AG08396 (cell line): ENCODE measurements at regions not wholly inside any gene's neighbourhood (a gene's known extent, or its start where the extent isn't known, plus 50 kb on each side); places are given as distances from the start of the nearest gene placed in this dataset.

ENCODE experiments used
- DNase-seq: peaks from one replicate; pipeline ENCODE4 v3.0.0; 2012; ENCODE audit warnings: low spot score, mixed read lengths

DNA sequence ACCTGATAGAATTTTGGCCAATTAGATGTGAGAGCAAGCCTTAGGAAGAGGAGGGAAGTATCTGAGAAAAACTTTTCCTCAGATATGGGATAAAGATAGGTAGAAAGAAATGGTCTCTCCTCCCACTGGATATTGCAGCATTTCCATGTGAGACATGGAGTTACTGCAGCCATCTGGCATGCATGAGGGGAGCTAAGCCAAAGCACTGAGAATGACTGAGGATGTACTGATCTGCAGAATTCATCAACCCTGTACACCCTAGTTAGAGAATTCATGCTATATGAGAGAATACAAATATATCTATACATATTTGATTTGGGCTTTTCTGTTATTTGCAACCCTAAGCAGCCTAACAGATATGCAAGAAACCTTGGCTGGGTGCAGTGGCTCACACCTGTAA is 52.5 kb upstream of the RPL34 start:
- no peak for DNase-seq

DNA sequence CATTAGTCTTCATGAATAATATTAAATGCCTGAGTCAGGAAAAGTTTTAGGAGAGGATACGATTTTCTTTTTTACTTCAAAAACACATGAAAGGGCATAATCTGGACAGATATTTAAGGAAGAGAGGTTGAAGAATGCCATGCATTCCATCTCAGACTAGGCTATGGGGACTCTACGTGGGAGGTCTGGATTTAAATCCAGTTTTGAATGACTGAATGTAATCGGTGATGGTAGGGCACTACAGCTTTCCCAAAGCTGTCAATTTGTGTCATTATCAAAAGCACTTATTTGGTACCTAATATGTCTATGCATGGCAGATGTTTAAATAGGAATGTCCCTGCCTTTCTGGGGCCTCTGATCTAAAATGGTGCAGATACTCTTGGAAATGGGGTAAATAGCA is 59.3 kb upstream of the RPL34 start:
- DNase-seq: no peak

DNA sequence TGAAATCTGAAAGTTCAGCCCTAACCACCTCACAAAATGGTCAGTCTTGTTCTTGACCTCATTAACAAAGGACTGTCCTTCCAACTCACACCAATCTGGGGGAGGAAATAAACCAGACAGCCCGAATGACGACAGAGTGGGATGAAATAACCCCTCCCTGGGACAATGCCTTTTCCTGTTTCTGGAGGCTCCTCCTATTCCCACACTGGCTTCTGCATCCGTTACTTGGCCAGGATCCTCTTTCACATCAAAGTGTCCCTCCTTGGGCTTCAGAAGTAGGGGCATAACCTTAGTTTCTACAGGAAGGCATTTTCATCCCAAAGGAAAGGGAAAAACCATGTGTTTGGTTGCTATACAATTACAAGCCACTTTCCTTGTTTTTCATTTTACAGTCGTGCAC is 59.8 kb upstream of the RPL34 start:
- no peak for DNase-seq

DNA sequence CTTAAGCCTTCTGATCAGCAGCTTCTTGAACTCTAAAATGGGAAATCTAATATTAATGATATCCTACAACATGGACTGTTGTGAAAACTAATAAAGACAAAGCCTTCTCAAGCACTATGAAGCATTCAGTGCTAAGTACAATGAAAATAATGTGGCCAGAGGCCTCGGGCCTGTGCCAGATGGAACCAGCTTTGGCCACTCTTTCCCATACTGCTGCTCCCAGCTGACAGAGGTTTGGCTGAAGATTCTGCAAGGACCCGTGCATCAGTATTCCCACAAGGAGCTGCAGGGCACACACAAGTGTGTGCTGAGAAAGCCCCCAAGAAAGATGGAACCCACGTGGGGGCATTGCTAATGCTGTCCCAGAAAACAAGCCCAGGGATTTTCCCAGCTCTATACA is 60.5 kb upstream of the RPL34 start:
- DNase-seq: no peak

DNA sequence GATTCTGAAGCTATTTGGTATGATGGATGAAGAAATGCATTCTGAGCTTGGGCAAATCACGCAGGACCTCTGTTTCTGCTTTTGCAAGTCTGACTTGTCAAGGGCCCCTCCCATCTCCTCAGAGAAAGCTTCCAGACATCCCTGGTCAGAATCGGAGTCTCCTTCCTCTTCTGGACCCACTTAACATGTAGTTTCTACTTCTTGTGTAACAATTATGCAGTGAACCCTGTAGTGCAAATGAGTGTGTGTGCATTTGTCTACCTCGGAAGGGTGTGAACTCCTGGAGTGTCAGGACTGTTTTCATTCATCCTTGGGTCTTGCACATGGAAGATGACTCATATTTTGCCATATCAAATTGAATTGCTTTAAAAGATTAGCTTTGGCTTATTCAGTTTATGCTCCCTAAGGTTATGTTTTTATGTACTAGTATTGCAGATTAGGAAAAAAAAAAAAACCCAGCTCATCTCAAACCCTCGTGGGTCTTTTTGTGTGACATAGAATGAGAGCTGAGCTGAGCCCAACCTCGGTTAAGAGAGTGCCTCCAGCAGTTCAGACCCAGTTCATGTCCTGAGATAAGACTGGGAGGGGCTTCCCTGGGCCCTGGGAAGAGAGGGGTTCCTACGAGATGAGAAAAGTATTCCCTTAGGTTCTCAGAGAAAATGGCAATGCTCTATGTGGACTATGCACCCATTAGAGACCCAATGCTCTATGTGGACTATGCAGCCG is 61.1 kb upstream of the RPL34 start:
- DNase-seq: no peak

DNA sequence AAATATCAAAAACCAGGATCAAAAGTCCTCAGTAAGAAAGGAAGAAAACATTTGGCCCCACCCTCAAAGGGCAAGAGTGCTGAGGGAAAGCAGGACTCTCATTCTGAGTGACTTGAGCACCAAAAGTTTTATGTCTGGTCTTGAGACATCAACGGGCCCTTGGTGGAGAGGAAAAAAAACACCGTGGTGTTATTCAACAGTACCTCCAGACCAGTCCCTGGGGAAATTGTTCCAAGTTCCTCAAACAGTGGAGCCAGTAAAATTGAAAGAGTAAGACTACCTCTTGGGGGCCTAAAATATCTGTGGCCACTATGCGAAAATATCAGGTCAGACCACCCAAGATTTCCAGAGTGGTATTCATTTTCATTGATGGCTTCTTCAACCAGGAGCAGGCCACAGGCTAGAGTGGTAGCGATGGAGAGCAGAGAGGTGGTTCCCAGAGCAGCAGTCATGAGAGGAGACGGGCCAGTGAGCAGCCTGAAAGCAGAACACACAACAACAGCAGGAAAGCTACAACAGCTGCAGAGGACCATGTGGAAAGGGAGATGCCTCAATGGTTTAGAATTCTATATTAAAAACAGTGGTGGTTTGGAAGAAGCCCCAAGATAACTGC is 63.7 kb upstream of the RPL34 start:
- DNase-seq: no peak

DNA sequence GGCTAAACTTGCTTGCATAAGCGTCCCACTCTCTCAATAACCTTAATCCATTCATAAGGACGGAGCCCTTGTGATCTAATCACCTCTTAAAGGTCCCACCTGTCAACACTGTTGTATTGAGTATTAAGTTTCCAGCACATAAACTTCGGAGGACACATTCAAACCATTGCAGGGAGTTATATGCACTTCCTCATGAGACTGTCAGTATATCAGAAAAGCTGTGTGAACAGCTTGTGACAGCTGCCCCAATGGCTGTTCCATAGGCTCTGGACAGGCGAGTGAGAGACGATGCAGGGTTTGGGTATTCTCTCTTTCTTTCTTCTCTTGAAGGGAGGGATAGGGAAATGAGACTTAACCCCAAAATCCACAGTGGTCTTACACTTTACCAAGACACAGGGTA is 64.2 kb upstream of the RPL34 start:
- no peak for DNase-seq

DNA sequence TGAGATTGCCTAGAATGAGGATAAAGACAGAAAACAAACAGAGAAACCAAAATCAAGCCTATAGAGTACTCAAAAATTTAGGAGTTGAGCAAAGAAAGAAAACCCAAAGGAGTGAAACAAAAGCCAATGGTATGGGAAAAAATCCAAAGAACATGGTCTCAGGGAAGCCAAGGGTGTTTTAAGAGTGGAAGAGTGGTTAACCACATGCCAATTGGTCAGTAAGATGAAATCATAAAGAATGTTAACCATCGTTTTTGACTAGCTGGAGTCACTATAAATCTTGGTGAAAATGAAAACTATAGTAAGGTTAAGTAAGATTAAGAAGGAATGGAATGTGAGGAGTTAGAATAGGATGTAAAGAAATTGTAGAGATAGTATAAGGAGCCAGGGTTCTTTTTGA is 64.7 kb upstream of the RPL34 start:
- no peak for DNase-seq

DNA sequence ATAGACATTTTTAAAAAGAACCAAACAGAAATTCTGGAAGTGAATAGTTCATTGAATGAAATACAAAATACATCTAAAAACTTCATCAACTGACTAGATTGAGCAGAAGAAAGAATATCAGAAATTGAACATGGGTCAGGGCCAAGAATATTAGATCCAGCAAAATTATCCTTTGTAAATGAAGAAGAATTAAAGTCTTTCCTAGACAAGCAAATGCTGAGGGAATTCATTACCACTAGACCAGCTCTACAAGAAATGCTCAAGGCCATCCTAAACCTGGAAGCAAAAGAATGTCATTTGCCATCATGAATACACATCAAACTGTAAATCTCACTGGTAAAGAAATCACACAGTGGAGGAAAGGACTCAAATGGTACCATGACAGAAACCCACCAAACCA is 72.7 kb upstream of the RPL34 start:
- no peak for DNase-seq

DNA sequence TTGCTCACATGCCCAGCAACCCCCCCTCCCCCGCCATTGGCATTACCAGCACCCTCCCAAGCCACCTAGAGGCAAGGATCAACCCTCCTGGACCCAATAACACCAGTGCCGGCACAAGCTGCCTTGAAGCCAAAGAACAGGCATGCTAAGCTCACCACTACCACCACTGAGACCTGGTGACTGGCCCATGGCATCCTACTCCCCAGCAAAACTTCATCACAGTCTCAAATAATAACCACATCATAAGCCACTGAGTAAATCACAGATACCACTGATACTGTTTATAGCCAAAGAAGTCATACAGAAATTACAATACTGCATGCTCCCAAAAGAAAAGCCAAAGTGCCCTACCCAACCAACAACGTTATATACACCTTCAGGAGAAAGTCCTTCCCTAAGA is 73.6 kb upstream of the RPL34 start:
- DNase-seq: no peak

DNA sequence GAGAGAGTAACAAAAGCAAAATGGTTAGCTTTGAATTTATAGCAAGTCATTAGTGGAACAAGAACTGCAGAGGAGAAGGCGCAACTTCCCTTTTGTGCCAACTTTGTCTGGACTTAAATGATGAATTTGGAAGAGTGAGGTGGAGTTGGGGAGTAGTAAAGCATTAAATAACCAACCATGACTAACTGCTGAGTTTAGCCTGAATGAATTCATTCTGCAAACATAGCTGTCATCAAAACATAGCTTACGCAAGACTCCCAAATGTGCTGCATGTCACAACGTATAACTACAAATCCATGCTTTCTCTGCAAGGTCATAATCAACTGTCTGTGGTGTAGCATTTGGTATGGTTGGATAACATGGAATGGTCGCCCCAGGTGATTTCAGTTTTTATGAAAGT is 75.9 kb upstream of the RPL34 start:
- peak; percentile 7 for DNase-seq

DNA sequence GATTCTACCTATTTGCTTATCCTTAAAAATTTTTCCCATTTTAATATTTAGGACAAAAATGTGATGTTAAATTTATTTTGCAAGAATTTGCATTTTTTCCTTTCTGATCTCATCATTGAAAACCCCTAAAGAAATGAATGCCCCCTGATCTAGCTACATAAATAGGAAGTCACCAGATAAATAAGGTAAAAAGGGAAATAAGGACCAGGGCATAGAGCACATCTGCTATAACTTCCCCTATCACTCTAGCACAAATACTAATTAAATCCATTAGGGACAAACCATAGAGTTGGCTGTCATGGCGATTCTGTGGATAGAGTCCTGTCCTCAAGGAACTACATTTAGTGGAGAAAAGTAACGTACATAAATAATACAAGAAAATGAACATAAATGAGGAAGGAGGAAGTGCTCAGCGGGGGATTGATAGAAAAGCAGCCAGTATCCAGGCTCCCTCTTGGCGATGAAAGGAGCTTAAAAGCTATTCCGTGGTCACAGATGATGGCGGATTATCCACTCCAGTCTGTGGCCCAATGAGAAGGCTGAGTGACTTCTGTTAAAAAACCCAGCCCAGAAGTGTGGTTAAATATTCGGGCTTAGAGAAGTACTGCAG is 76.9 kb upstream of the RPL34 start:
- no peak for DNase-seq

DNA sequence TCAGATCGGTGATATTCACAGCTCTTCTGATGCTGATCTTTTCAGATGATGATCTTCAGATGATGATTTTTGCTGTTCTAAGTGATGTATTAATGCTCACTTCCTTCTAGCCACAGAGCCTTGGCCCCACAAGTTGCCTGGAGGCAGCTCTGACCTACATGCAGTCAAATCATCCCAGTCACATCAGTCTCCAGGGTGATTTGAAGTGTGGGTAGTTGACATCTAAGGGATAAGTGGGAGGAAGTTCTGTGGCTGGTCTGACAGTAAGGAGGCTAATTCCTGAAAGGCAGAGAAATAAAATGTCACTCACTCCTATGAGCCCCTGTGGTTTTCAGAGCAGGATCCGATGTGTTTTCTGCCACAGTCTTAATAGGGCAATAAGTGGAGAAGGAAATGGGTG is 79.8 kb upstream of the RPL34 start:
- no peak for DNase-seq

DNA sequence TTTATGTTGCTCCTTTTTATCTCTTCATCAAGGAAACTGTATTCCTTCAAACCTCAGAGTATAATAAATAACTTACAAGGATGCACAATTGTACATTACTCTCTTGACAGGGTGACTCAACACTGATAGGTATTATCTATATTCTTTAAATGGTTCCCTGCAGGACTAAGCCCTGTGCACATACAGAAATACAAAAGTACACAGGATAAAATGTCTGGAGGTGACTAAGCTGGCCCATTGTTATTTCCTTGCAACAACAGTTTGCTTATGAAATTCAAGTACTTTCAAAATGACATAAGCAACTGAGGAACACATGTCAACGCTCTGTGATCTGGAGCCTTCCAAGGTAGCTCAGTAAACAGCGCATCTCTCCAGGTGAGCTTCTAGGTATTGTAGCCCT is 83.8 kb upstream of the RPL34 start:
- DNase-seq: no peak

DNA sequence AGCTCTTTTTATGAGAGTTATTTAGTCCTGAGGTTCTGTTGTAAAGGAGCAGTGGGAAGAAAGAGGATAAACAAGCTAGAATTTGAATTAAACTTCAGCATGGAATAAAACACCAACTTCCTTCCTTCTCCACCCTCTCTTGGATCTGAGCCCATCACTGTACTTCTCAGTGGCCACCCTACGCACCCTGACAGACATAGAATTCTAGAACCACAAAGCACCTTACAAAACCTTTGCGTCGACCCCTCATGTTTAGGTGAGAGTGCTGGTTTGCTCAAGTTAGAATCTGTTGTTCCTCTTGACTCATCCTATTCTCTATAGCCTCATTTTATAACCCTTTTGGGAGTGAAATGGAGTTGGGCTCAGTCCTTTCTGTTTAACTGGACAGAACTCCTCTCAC is 84.6 kb upstream of the RPL34 start:
- DNase-seq: no peak

DNA sequence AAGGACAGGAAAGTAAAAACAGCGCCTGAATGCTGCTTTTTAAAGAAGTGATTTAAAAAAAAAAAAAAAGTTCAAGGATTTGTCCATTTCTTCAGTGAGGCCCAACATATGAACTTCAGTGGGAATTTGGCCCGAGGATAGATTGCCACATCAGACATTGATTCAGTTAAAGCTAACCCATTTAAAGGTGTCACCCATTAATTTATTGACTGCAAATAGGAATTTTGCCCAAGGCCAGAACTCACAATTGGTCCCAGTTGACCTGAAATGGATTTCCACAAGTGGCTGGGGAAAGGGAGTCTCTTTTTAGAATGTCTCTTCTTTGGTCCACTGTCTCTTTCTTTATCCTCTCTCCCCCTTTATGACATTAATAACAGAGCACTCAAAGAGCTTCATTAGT is 86.5 kb upstream of the RPL34 start:
- DNase-seq: no peak

DNA sequence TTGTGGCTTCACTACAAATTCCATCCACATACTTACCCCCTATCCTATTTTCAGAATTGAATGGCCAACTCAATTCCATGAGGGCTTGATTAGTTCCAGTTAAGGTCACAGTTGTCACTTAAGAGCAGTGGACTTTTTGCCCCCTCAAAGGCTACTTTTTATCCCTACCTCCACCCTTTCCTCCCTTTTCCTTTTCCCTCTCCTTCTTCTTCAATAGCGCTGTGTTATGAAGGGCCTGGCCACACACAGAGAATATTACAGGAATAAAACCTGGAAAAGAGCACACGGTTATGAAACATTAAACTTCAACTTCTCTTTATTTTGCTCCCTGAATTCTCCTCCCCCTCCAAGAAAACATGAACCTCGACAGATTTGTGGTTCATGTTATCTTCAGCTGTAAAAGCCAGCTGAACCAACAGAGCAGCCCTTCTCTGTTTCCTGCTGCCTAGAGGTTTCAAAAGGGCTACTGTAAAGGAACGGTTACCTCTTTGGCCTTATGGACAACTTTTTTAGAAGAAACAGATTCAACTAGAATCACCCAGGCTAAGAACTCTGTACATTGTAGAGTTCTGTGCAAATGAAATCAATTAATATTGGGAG is 87.0 kb upstream of the RPL34 start:
- DNase-seq: no peak

DNA sequence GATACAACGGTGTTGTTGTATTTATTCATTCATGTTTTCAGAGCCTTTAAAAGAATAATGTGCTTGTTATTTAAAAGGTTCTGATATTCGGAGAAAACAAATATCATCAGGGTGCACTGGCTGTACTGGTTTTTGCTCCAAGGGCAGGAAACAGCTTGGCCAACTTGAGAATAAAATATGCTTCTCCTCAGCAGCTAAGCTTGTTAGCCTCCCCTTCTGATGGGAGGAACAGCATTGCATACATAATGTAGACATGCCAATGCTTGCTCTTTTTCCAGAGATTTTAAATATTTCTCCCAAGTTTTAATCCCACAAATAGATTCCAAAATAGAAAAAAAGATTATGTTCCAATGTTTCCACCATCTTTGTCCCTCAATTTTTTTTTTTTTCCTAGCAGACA is 87.6 kb upstream of the RPL34 start:
- no peak for DNase-seq

DNA sequence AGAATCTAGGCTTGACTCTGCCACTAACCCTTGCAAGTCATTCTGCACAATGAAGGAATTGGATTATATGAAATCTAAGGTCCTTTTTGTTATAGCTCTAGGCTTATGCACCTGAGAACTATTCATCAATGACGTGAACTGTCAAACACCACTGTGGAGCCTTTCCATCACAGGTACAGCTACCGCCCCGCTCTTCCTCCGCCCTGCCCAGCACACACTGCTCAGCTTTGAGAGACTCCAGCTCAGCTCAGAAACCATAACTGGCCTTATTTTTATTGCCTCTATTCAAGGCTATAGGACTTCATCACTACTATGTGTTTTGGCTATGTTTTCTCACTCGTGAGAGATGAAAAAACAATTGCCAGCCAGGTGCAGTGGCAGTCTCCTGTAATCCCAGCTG is 88.2 kb upstream of the RPL34 start:
- no peak for DNase-seq

DNA sequence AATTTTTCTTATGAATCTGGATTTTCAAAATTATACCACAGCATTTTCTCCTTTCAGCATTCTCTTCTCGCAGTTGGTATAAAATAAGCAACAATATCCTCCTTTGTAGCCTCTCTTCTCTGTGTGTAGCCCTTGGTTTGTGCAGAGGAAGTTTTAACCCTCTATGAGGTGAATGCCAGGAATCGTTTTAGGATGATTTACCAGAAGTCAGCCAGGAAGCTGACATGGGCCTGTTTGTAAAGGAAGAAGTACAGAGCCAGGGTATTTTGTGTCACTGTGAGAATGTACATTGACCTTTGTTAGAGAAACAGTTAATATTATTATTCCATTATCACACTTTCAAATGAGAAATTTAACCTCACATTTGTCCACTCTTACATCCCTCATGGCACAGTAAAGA is 88.9 kb upstream of the RPL34 start:
- no peak for DNase-seq

DNA sequence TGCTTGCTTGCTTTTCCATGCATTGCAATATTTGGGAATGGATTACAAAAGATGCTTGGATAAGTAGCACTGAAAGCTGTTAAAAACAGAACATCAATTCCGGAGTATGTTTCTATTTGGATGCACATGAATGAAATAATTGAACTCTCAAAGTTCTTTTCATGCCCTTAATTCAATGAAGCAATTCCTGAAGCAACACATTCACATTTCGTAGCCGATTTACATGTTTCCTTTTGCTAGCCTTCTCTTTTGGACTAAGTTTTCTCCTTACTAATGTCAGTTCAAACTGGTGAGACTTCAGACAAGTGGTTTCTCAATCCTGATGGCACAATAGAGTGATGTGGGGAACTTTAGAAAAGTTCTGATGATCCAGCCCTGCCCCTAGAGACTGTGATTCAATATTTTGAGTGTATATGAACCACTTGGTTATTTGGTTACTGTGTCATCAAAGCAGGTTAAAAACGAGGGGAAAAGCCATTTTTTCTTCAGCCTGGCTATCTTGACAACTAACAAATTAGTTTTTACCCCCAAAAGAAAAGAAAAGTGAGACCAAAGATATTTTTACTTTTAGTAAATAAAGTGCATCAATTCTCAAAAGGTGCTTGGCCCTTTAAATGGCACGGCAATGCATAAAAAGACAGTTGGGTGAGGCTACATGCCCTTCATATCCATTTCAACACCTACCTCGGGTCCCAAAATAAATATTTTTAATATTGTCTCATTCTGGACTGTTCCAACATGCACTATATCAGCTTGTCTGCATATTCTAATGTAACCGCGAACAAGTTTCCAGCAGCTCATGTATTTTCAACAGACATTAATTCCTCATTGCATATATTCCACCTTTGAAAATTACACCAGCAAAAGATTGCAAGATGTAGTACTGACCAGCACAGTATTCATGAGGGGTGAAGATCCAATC is 90.1 kb upstream of the RPL34 start:
- DNase-seq: no peak

DNA sequence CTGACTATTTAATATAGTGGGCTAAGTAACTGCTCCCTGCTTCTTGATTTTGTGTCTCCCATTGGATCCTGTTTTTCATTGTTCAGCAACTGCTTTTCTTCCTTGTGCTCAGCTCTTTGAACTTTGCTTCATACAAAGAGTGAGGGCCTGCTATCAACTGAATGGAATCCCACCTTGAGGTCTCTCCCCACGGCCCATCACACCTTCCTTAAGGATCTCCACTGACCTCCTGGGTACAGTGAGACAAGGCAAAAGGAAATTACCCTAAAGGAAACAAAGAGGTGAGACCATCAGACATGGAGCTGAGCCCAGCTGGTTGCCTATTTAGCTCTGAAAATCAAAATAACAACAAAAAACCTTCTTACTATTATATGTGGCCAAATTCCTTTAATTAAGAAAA is 91.3 kb upstream of the RPL34 start:
- DNase-seq: no peak
